ENCODE measurements at regions not wholly inside any gene's neighbourhood (a gene's known extent, or its start where the extent isn't known, plus 50 kb on each side); places are given as distances from the start of the nearest gene placed in this dataset.

DNA sequence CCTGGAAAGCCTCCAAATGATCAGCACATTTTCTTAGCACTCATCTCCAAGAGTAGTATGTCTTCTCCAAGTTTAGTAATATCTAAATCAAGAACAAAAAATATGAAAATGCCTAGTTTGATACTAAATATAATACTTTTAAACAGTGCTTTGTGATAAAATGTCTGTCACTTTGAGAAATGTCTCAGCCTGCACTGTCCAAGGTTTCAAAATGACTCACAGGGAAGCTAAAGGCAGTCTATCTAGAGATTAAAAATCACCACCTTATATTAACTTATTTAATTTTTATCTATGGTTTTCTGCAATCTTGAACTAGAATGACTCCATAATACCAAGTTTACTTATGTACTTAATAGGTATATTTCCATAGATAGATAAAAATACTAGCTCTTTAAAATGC, 633.0 kb upstream of the C9orf72 start:
- no peak for DNase-seq (ENCODE audit: low spot score)

DNA sequence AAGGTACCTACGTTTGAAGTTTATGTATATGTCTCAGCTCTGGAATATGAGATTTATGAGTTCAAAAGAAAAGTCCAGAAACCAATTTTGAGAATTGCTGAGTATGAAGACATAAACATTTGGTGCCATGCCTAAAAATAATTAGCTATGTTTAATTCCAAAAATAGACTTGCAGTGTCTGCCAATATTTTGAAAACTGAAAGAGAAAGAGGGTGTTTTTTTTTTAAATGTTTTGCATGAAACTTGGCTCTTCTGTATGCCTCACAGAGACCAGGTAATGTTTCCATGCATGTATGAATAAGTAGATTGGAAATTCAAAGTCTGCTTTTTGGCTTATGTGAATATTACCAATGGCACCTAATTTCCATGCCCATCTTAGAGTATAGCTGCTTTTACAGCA, 634.4 kb upstream of the C9orf72 start:
- no peak for DNase-seq (ENCODE audit: low spot score)

DNA sequence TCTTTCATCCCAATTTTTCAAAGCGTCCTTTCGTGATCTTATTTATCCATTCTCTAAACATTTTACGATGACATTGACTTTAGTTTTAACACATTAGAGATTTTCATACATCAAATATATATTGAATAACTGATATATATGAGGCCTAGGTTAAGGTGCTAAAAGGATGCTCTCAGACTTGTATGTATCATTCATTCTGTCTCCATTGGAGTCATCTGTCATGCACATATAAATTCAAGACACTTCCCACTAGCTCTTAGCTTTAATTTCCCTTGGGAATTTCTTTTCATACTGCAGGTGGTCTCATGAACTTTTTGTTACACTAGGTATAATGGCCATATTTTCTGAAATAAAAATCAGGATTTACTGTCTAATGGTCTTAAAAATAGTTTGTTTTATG, 635.8 kb upstream of the C9orf72 start:
- no peak for DNase-seq (ENCODE audit: low spot score)

DNA sequence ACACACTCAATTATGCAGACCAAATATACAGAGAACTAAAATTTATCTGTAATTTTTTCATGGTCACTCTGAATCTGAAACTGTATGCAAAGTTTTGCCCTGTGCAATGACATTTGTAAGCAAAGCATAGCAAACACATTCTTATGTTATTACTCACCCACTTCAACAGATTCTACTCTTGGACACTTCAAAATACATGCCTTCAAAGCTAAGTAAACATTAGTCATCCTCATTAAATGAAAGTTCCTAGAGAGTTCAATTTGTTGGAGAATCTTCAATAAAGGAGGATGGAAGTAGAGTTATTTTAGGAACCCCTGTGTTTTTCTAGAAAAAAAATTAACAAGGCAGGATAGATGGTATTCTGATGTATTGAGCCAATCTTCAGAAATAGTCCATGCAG, 639.7 kb upstream of the C9orf72 start:
- DNase-seq (ENCODE audit: low spot score): no peak

DNA sequence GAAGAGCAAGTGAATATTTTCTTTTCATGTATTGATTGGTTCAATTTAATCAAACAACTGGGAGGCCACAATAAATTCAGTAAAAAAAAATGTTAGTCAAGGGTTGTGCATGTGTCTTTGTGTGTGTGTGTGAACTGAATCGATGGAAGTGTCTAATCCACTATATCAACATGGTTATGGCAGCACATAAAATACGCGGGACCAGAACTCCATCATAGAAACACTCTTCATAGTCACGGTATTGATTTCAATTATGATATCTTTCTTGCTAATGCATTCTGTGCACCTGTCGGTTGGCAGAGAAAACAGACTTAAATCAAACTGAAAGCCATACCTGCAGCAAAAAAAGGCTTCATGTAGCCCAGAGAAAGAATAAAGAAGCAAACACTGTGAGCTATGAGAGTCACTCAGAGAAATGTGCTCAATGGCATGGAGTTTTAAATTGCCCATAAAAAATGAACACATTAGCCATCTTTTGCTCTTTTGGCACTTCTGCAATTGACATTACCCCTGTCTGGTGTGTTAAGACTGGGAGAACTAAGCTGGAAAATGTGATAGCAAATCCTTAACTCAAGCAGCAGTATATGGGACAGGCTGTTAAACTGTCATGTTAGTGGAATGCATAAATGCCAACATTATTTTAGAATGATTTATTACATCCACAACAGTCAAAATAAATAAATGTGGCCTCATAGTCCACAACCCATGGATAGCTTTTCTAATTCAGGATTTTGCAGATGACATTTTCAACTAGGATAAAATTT, 642.4 kb upstream of the C9orf72 start:
- no peak for DNase-seq (ENCODE audit: low spot score)

DNA sequence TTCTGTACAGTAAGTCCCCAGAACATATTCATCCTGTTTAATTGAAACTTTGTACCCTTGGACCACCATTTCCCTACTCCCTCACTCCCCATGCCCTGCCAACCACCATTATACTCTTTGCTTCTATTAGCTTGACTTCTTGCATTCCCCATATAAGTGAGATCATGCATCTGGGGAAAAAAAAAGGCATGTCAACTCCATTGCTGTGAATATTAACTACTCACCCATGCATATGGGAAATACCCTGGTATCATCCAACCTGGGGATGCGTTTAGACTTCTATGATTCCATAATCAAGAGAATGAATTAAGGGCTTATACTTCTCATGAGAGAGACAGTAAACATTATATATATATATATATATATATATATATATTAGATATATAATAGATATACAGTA, 659.4 kb upstream of the C9orf72 start:
- no peak for DNase-seq (ENCODE audit: low spot score)

DNA sequence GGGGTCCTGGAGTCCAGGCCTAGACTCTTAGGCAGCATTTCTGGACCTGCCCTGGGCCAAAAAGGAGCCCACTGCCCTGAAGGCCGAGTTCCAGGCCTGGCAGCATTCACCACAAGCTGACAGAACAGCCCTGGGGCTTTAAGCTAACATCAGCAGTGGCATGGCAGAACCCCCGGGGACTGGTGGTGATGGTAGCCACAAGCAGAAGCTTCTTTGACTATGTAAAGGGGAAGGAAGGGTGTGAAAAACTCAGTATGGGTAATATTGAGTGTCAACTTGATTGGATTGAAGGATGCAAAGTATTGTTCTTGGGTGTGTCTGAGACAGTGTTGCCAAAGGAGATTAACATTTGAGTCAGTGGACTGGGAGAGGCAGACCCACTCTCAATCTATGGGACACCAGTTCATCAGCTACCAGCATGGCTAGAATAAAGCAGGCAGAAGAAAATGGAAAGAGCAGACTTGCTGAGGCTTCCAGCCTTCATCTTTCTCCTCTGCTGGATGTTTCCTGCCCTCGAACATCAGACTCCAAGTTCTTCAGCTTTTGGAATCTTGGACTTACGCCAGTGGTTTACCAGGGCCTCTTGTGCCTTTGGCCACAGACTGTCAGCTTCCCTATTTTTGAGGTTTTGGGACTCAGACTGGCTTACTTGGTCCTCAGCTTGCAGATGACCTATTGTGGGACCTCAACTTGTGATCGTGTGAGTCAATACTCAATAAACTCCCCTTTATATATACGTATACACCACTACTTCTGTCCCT, 661.0 kb upstream of the C9orf72 start:
- peak; percentile 26 for DNase-seq (ENCODE audit: low spot score)

DNA sequence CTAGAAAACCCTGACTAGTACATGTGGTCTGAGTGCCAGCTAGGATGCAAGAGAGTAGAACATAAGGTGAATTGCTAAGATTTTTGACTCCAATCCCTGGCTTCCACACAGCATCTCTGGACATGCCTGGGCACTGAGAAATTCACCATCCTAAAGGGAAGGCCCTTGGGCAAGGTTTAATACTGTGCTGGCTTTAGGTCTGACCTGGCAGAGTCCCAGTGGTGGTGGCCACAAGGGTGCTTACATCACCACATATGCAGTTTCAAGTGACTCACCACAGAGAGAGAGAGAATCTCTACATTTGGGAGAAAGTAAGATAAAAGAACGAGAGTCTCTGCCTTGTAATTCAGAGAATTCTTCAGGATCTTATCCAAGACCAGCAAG, 661.6 kb upstream of the C9orf72 start:
- peak; percentile 44 for DNase-seq (ENCODE audit: low spot score)

DNA sequence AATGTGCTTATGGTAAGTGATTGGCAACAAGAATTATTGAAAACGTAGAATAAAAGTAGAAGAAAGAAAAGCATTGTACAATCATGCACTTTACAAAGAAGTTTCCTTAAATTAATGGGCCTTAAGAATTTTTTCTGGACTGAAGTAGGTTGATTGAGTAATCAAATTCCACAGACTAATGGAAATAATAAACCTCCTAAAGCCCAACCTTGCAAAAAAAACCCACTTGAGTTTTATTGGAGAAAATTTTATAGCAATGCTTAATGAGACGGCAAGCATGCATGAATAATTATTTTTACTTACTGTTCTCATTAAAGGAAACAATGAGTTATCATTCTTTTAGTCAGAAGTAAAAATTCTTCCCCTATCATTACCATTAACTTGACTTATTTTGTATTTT, 676.1 kb upstream of the C9orf72 start:
- DNase-seq (ENCODE audit: low spot score): no peak

DNA sequence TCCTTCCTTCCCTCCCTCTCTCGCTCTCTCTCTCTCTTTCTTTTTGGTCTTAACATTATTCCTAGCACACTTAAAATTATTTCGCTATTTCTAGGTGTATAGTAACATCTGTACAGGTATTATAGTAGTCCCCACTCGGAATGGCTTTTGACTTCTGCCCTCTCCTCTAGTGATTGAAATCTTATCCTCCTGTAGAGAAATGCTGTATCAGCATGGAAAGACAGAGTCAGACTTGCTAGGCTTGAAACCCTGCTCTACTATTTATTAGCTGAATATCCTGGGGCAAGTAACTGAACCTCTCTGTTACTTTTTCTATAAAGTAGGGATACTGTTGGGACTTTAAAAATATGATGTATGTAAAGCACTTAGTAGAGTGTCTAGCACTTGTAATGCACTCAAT, 681.9 kb upstream of the C9orf72 start:
- no peak for DNase-seq (ENCODE audit: low spot score)

DNA sequence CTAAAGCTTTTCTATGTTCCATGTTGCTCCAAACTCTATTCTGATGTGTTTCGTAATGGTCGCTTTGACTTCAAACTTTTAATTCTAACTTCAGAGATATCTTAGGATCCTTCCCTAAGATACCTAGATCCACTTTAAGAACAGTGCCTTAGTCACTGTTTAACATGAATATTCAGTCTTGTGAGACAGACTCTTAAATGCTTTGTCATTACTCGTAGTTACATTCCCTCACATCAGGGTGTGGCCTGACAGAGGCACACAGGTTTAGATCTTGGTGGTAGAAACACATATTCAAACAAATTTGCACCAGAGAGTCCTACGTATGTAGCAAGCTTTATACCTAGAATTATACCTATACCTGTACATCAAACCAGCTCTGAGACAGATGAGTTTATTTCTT, 687.0 kb upstream of the C9orf72 start:
- DNase-seq (ENCODE audit: low spot score): no peak

DNA sequence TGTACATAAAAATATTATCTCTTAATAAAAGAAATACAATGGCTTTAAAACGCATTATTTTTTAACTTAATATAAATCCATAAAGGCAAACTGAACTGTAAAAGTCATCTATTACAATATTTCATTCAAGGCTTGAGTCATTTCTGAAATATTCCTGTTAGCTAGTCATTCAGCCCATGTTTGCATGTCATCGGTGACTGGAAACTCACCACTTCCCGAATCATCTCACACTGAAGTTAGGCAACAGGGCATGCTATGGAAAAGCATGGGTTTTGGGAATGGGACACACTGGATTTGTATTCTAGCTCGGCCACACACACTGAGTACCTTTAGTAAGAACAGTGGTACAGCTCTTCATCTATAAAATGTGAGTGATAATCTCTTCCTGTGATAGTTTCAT, 691.1 kb upstream of the C9orf72 start:
- DNase-seq (ENCODE audit: low spot score): no peak

DNA sequence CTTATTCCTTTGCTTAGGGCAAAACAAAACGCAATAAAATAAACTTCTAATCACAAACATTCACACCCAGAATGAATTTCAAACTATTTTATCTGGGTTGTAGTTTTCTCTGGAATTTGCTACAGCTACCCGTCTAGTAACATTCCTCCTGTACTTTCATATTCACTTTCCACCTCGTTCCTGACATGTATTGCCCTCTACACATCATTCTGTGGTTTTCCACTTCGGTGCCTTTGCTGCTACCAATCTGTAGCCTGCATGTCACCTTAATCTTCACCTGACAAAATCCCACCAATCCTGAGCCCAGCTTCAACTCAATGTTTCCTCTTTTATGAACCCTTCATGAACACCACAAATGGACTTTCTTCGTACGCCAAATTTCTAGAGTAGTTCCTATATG, 694.1 kb upstream of the C9orf72 start:
- DNase-seq (ENCODE audit: low spot score): no peak

DNA sequence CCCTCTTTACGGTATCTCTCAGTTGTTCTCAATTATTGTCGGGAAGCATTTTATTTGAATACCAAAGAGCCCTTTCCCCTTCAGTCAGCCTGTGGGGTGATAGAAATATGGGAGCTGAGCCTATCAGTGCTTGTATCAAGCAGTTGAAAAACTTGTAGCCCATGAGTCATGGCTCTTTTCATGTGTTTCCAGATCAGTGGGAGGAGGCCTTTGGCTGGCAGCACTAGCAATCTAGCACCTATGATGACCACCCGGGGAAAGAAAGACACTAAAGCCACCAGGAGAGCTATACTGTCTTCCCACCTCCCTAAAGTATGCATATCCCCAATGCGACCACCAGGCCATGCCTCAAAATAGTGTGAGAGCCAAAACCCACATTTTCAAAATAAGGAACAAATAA, 696.9 kb upstream of the C9orf72 start:
- DNase-seq (ENCODE audit: low spot score): no peak

DNA sequence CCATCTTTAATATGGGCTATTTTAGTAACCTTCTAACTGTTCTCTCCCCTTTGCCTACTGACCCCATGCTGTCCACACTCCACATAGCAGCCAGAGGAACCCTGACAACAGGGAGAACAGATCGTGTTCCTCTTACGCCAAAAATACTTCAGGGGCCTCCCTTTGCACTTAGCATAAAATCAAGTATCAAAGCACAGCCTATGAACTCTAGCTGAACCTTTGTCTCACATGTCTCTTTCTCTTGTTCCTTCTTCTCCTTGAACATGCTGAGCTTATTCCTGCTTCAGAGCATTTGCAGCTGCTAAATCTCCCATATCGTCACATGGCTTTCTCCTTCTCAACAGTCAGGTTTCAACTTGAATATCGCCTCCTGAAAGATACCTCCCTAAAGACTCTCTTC, 698.8 kb upstream of the C9orf72 start:
- no peak for DNase-seq (ENCODE audit: low spot score)

DNA sequence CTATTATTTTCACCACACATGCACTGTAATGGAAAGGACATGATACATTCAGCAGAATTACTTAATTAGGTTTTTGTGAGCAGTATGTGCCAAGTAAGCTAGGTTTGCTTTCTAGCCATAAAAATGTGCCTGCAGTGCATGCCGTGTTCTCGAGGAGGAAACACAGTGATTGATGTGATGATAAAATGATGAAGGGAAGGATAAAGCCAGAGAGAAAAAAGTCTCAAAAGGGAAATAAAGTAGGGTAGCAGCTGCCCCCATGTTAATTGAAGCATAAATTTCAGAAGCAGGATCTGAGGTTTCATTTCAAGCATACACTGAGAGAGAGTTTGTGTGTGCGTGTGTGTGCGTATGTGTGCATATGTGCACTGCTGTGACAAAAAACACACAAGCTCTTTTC, 714.2 kb upstream of the C9orf72 start:
- DNase-seq (ENCODE audit: low spot score): no peak

DNA sequence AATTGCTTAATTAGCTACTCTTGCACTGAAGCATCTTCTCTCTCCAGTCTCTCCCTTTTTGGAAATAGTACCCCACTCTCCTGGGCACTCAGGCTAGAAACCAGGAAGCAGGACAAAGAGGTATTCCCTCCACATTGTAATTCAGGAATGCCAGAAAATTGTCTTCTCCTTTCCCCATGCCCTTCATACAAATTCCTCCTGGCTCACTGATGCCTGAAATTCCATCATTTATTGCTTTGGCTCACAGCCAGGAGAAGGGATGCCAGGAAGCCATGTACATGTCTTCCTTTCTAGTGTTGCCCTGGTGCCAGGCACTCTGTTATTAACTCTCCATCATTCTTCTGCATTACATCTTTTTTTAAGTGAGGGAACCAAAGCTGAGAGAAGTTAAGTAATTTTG, 716.5 kb upstream of the C9orf72 start:
- no peak for DNase-seq (ENCODE audit: low spot score)

DNA sequence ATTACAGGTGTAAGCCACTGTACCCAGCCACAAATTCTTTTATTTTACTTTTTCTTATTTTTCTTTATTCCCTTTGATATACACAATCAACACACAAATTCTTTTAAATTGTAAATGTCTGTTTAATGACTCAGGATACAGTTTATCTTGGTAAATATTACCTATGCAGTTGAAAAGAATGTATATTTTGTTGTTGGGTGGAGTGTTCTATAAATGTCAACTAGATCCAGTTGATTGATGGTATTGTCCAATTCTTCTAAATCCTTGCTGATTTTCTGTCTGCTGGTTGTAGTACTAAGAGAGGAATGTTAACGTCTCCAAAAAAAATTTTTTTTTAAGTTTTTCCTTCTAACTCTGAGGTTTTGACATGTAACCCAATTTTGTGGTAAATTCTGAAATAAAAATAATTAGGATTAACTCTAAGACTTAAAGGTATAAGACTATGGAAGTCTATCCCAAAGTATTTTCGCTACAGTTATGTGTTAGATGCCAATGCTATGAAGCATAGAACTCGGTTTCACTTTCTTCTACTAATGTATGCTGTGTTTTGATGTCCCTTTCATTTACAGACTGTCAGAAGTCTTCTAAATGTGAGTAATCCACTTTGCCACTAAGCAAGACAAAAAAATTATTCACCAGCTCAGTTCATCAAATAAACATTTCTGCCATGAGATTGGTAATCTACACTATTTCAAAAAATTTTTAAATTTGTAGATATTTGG, 720.2 kb upstream of the C9orf72 start:
- DNase-seq (ENCODE audit: low spot score): no peak

DNA sequence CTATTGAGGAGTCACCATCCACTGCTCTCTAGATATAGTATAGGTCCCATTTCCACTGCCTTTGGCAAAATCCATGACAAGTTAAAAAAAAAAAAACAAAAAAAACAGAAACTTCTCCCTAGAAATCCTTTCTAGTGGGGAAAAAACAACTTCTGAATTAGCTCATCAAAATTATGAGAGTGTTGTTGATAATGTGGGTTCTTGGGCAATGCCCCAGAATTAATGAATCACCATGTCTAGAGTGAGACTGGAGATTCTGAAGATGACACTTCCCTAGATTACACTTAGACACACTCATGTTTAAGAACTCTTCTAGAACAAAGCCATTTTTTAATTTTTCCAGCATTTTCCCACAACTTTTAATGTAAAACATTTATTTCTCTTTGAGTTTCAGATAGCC, 728.0 kb upstream of the C9orf72 start:
- DNase-seq (ENCODE audit: low spot score): no peak

DNA sequence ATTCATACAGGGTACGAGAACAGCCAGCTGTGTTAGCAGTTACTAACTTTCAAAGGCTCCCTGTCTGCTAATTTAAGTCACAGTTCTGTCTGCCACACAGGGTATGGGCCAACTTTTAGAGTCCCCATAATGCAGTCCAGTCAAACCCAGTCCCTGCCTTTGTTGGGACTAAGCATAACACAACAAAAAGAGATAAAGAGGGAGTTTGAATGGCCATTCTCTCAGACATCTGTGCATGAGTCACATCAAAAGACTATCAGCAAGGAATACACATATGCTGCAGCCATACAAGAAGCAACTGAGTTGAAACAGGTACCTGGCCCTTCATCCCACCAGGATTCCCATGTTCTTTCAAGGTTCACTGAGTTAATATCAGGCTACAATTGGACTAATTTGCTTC, 744.5 kb upstream of the C9orf72 start:
- DNase-seq (ENCODE audit: low spot score): no peak

DNA sequence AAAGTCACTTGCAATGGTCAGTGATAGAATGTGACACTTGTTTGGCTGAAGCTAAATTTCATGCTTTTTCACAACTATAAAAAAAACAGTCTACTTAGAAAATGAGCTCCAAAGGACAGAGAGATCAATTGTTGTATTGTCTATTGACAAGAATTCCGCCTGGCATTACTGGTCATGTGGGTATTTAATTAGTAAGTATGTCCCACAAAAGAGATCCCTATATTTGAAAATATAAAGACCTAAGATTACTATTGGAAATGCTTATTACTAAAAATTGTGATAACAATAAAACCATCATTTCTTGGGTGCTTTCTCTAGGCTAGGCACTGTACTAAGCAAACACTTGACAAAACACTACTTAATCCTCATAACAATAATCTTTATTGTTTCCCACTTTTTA, 745.2 kb upstream of the C9orf72 start:
- no peak for DNase-seq (ENCODE audit: low spot score)

DNA sequence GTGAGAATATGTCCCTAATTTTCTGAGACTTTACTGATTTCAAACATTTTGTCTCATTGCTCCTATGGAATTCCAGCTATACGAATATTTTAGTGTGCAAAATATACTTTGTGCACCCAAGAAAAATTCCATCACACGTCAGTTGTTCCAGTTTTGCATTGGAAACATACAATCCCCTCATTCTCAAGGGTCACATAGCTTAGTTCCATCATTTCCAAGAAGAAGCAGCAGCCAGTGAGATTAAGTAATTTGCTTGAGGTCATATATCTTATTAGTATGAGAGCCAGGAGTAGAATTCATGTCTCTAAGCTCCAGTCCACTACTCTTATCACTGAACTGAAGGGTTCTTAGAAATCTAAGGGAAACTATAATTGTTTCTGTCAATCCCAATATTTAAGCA, 746.7 kb upstream of the C9orf72 start:
- no peak for DNase-seq (ENCODE audit: low spot score)

DNA sequence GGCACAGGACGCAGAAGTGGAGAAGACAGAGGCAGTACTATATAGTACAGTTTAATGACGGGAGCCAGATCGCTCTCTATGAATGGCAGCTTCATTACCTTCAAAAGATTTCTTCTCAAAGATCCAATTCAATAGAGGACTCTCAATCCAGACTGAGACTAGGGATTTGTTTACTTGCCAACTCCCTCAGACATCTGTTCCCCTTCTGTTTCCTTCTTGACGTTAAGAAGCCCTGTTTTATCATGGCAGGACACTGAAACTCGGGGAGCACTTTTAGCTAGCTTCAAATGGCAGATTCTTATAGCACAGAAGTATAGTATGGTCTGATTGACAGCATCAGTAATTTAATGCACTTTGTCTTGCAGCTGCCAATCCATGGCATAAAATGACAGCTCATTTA, 747.3 kb upstream of the C9orf72 start:
- DNase-seq (ENCODE audit: low spot score): no peak

Measured in left forelimb (tissue), 1 donor.